ENCODE measurements at regions not wholly inside any gene's neighbourhood (a gene's known extent, or its start where the extent isn't known, plus 50 kb on each side); places are given as distances from the start of the nearest gene placed in this dataset.

GRCh38 chr5:5826911-5827310 is 404.4 kb downstream of the ICE1 start:
- no peaks in the 10 kb centered on the region for H3K36me3 Mint-ChIP-seq (ENCODE audit: low read depth)
- no peak for ATAC-seq (replicated peaks)

DNA sequence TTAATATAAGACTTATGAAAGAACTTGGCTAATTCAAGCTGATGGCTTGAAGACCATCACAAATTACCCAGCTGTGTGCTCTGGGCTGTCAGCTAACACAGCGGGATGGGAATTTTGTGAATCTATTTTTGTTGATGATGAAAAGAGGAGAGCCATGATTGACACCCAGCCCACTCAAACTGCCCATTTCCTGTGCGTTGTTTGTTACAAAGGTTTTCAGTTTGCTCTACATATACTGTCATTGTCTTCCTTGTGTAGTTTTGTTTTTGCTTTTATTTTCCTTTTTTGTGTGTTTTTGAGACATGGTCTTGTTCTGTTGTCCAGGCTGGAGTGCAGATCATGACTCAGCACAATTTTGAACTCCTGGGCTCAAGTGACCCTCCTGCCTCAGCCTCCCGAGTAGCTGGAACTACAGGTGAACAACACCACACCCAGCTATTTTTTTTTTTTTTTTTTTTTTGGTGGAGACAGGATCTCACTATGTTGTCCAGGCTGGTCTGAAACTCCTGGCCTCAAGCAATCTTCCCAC is 400.3 kb downstream of the ICE1 start:
- peaks cover 16% of the 10 kb centered on the region for H3K27me3 Mint-ChIP-seq
- ATAC-seq (replicated peaks) = no peak
- H3K27ac Mint-ChIP-seq = no peak overlapping the region
- no peaks in the 10 kb centered on the region for H3K9me3 Mint-ChIP-seq
- no peaks in the 10 kb centered on the region for H3K4me1 Mint-ChIP-seq
- no peak overlapping the region for H3K4me3 Mint-ChIP-seq
- H3K36me3 Mint-ChIP-seq (ENCODE audit: low read depth) = no peaks in the 10 kb centered on the region

More at GRCh38 chr5:5826911-5827310, 404.4 kb downstream of the ICE1 start:
- Mint-ChIP-seq H3K9me3 (no peaks in the 10 kb centered on the region), H3K27me3 (peaks cover 26% of the 10 kb centered on the region), H3K4me3 (no peak overlapping the region), H3K27ac (no peak overlapping the region), H3K4me1 (no peaks in the 10 kb centered on the region)

DNA sequence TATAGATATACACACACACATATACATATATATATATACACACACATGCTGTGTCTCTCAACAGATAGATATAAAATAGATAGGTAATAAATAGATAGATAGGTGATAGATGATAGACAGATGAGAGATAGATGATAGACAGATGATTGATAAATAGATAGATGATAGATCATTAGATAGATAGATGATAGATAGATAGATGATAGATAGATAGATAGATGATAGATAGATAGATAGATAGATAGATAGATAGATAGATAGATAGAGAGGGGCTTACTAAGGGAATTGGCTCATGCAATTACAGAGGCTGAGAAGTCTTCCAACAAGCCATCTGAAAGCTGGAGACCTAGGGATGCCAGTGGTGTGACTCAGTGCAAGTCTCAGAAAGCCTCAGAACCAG is 394.5 kb downstream of the ICE1 start:
- ATAC-seq (replicated peaks) = no peak
- no peaks in the 10 kb centered on the region for H3K4me1 Mint-ChIP-seq
- H3K27me3 Mint-ChIP-seq = peaks cover 6% of the 10 kb centered on the region
- no peaks in the 10 kb centered on the region for H3K9me3 Mint-ChIP-seq
- no peak overlapping the region for H3K27ac Mint-ChIP-seq
- no peaks in the 10 kb centered on the region for H3K36me3 Mint-ChIP-seq (ENCODE audit: low read depth)
- H3K4me3 Mint-ChIP-seq = no peak overlapping the region

DNA sequence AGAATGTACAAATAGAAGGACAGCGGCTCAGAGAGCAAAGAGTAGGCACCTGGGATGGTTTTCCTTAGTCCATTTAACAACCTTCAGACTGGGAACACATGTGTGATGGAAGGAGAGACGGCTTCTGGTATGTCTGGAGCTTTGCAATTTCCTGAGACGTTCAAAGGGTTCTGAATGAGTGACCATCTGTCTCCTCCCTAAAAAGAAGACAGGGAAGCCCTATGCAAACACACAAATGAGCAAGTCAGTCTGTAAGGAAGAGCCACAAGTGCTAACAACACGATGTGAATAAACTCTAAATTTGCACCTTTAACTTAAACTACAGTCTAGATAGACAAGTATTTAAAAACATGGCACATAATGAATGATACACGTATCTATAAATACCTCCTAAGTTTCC is 391.0 kb downstream of the ICE1 start:
- ATAC-seq (replicated peaks) = no peak
- Mint-ChIP-seq H3K4me1 (no peaks in the 10 kb centered on the region), H3K9me3 (no peaks in the 10 kb centered on the region), H3K27me3 (peaks cover 10% of the 10 kb centered on the region), H3K27ac (no peak overlapping the region), H3K4me3 (no peak overlapping the region), H3K36me3 (ENCODE audit: low read depth) (no peaks in the 10 kb centered on the region)

DNA sequence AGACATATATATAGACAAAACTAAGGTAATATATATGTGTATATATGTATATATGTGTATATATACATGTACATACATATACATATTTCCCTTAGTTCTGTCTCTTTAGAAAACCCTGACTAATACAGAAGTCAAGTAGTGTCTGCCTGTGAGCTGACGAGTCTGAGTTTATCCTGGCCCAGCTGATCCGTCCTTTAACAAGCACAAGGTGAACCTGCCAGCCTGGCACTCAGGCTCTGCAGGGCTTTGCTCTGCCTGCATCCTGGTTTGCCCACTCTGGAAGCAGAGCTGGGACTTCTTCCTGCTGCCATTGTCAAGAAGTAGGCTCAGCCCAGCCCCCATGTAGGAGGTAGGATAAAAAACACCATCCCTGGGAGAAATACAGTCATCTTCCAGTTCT is 388.0 kb downstream of the ICE1 start:
- no peak for ATAC-seq (replicated peaks)
- no peak overlapping the region for H3K27ac Mint-ChIP-seq
- H3K27me3 Mint-ChIP-seq = peaks cover 14% of the 10 kb centered on the region
- no peaks in the 10 kb centered on the region for H3K4me1 Mint-ChIP-seq
- no peak overlapping the region for H3K4me3 Mint-ChIP-seq
- no peaks in the 10 kb centered on the region for H3K9me3 Mint-ChIP-seq
- no peaks in the 10 kb centered on the region for H3K36me3 Mint-ChIP-seq (ENCODE audit: low read depth)

- no peak for ATAC-seq (replicated peaks)
- no peak overlapping the region for H3K4me3 Mint-ChIP-seq
Measured at GRCh38 chr5:5805916-5806315, 383.4 kb downstream of the ICE1 start.

GRCh38 chr5:5804478-5805233 is 382.2 kb downstream of the ICE1 start:
- no peak overlapping the region for H3K27ac Mint-ChIP-seq
- H3K4me3 Mint-ChIP-seq = no peak overlapping the region
- no peak for ATAC-seq (replicated peaks)
- H3K4me1 Mint-ChIP-seq = no peaks in the 10 kb centered on the region
- H3K9me3 Mint-ChIP-seq = peaks cover 3% of the 10 kb centered on the region
- H3K36me3 Mint-ChIP-seq (ENCODE audit: low read depth) = no peaks in the 10 kb centered on the region
- peaks cover 15% of the 10 kb centered on the region for H3K27me3 Mint-ChIP-seq

More at GRCh38 chr5:5805916-5806315, 383.4 kb downstream of the ICE1 start:
- peaks cover 3% of the 10 kb centered on the region for H3K9me3 Mint-ChIP-seq
- peaks cover 15% of the 10 kb centered on the region for H3K27me3 Mint-ChIP-seq
- no peaks in the 10 kb centered on the region for H3K36me3 Mint-ChIP-seq (ENCODE audit: low read depth)
- no peaks in the 10 kb centered on the region for H3K4me1 Mint-ChIP-seq
- H3K27ac Mint-ChIP-seq = no peak overlapping the region

DNA sequence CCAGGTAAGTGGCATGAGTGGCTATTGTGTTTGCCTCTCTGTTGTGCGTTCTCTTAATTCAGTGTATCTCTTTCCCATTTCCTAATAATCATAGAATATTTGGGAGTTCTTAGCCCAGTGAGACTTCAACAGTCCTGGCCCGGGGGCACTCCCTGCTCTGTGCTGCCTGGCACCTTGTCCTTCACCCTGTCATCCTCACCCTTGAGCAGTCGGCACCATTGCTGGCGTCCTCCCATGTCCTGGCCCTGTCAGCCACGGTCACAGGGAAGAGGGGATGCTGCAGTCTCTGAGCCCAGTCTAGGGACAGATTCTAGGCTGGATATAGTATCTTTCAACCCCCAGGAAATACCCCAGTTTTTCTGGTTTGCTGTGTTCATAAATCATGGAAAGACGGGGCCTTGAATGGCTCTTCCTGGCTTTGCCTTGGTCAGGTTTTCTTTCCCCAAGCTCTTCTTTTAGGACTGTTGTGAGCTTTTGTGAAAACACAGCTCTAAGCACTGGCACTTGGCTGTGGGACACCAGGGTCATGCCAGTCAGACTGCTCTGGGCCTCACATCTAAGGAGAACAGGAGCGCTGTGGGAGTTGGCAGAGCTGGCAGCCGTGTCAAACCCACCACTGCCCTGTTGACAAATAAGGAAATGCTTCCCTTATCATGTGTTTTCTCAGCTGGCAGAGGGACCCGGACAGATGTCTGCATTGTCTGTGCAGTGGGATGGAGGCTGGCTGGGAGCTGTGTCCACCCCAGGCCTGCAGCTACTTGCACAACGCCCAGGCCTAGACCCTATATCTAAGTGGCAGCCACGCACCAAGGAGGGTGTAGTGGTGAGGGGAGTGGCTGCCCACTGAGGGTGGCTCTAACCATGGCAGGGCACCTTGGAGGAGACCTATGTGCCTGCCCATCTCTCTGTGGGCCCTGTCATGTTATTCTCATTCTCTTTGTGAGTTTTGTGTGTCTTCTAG is 378.6 kb downstream of the ICE1 start:
- ATAC-seq (replicated peaks) = no peak
- Mint-ChIP-seq H3K27me3 (peaks cover 8% of the 10 kb centered on the region), H3K9me3 (peaks cover 3% of the 10 kb centered on the region), H3K4me3 (no peak overlapping the region), H3K36me3 (ENCODE audit: low read depth) (no peaks in the 10 kb centered on the region), H3K27ac (no peak overlapping the region), H3K4me1 (no peaks in the 10 kb centered on the region)

GRCh38 chr5:5799826-5800225 is 377.3 kb downstream of the ICE1 start:
- peaks cover 8% of the 10 kb centered on the region for H3K27me3 Mint-ChIP-seq
- ATAC-seq (replicated peaks) = no peak
- no peak overlapping the region for H3K27ac Mint-ChIP-seq
- H3K9me3 Mint-ChIP-seq = peaks cover 3% of the 10 kb centered on the region
- H3K4me3 Mint-ChIP-seq = no peak overlapping the region
- no peaks in the 10 kb centered on the region for H3K4me1 Mint-ChIP-seq
- no peaks in the 10 kb centered on the region for H3K36me3 Mint-ChIP-seq (ENCODE audit: low read depth)

- no peak for ATAC-seq (replicated peaks)
- Mint-ChIP-seq H3K4me1 (no peaks in the 10 kb centered on the region), H3K36me3 (ENCODE audit: low read depth) (no peaks in the 10 kb centered on the region), H3K27me3 (peaks cover 8% of the 10 kb centered on the region), H3K27ac (no peak overlapping the region), H3K4me3 (no peak overlapping the region), H3K9me3 (peaks cover 3% of the 10 kb centered on the region)
Measured at GRCh38 chr5:5799229-5799628, 376.8 kb downstream of the ICE1 start.

- H3K27ac Mint-ChIP-seq = no peak overlapping the region
- ATAC-seq (replicated peaks) = no peak
Measured at GRCh38 chr5:5798462-5798861, 376.0 kb downstream of the ICE1 start.

DNA sequence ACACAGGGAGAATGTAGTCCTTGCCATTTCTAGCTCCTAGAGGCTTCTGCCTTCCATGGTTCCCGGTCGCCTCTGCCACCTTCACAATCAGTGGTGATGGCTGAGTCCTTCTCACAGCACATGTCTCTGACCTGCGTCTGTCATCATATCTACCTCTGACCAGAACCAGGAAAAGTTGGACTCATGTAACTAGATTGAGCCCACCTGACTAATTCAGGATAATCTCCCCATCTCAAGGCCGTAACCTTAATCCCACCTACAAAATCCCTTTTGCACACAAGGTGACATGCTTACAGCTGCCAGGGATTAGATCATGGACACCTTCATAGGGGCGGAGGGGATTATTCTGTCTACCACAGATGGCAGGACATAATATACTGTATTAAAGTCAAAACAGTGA is 375.6 kb downstream of the ICE1 start:
- no peak for ATAC-seq (replicated peaks)
- H3K9me3 Mint-ChIP-seq = peaks cover 2% of the 10 kb centered on the region
- no peak overlapping the region for H3K4me3 Mint-ChIP-seq
- peaks cover 12% of the 10 kb centered on the region for H3K27me3 Mint-ChIP-seq
- H3K4me1 Mint-ChIP-seq = no peaks in the 10 kb centered on the region
- H3K36me3 Mint-ChIP-seq (ENCODE audit: low read depth) = no peaks in the 10 kb centered on the region
- no peak overlapping the region for H3K27ac Mint-ChIP-seq

More at GRCh38 chr5:5798462-5798861, 376.0 kb downstream of the ICE1 start:
- no peaks in the 10 kb centered on the region for H3K36me3 Mint-ChIP-seq (ENCODE audit: low read depth)
- peaks cover 9% of the 10 kb centered on the region for H3K27me3 Mint-ChIP-seq
- H3K4me3 Mint-ChIP-seq = no peak overlapping the region
- no peaks in the 10 kb centered on the region for H3K4me1 Mint-ChIP-seq
- peaks cover 3% of the 10 kb centered on the region for H3K9me3 Mint-ChIP-seq

GRCh38 chr5:5795074-5795771 is 372.7 kb downstream of the ICE1 start:
- Mint-ChIP-seq H3K27me3 (peaks cover 15% of the 10 kb centered on the region), H3K4me1 (no peaks in the 10 kb centered on the region), H3K36me3 (ENCODE audit: low read depth) (no peaks in the 10 kb centered on the region), H3K4me3 (no peak overlapping the region), H3K27ac (no peak overlapping the region), H3K9me3 (peaks cover 4% of the 10 kb centered on the region)
- no peak for ATAC-seq (replicated peaks)

- H3K36me3 Mint-ChIP-seq (ENCODE audit: low read depth) = no peaks in the 10 kb centered on the region
- no peak overlapping the region for H3K4me3 Mint-ChIP-seq
- ATAC-seq (replicated peaks) = no peak
- peaks cover 4% of the 10 kb centered on the region for H3K9me3 Mint-ChIP-seq
- no peaks in the 10 kb centered on the region for H3K4me1 Mint-ChIP-seq
- peaks cover 15% of the 10 kb centered on the region for H3K27me3 Mint-ChIP-seq
- no peak overlapping the region for H3K27ac Mint-ChIP-seq
Measured at GRCh38 chr5:5794118-5794560, 371.7 kb downstream of the ICE1 start.
